ENCODE measurements at regions not wholly inside any gene's neighbourhood (a gene's known extent, or its start where the extent isn't known, plus 50 kb on each side); places are given as distances from the start of the nearest gene placed in this dataset.

- Histone ChIP-seq H3K36me3 (ENCODE audit: insufficient read depth, low read length) (no peaks in the 10 kb centered on the region), H3K9me2 (ENCODE audit: insufficient read depth, low read length) (no peaks in the 10 kb centered on the region)
- BruUV-seq (replicated peaks) = no TSS peak
These were observed 102.8 kb upstream of the ZNF469 start for GRCh38 chr16:88279998-88280397.

GRCh38 chr16:88281858-88282563, 100.7 kb upstream of the ZNF469 start:
- no peak overlapping the region for H2AFZ ChIP-seq (ENCODE audit: low read length)
- TF ChIP-seq CTCF (conservative IDR thresholded peaks at IDR 0.05; ENCODE audit: low read length) (no peak), EZH2phosphoT487 (IDR thresholded peaks at IDR 0.05; ENCODE audit: borderline replicate concordance, low read depth, low read length) (no peak)
- no TSS peak for BruUV-seq (replicated peaks)
- intact Hi-C loops (cut with micrococcal nuclease; ENCODE audit: unreplicated experiment) = no loop called here
- ChIA-PET POLR2A (no interaction called here), CTCF (ENCODE audit: unreplicated experiment) (no interaction called here)
- H3K4me1 ChIP-seq (ENCODE audit: insufficient read depth, low read length, poor library complexity, severe bottlenecking) = no peaks in the 10 kb centered on the region
- H4K20me1 ChIP-seq (ENCODE audit: insufficient read depth, low read length) = no peaks in the 10 kb centered on the region
- no peaks in the 10 kb centered on the region for H3K36me3 ChIP-seq (ENCODE audit: insufficient read depth, low read length)
- no peaks in the 10 kb centered on the region for H3K79me2 ChIP-seq (ENCODE audit: insufficient read depth, low read depth, low read length)
- H3K4me3 ChIP-seq (ENCODE audit: low read depth, low read length, poor library complexity, severe bottlenecking) = no peak overlapping the region
- no peak overlapping the region for H3K4me2 ChIP-seq (ENCODE audit: low read length)
- H3K27ac ChIP-seq (ENCODE audit: low read depth, low read length, poor library complexity, severe bottlenecking) = no peak overlapping the region
- DNase-seq (ENCODE audit: low spot score) = no peak
- H3K9me3 ChIP-seq (ENCODE audit: low read length) = peaks cover 4% of the 10 kb centered on the region
- no peaks in the 10 kb centered on the region for H3K9me2 ChIP-seq (ENCODE audit: insufficient read depth, low read length)

More at GRCh38 chr16:88279998-88280397, 102.8 kb upstream of the ZNF469 start:
- Histone ChIP-seq H3K9me3 (ENCODE audit: low read length) (no peaks in the 10 kb centered on the region), H3K79me2 (ENCODE audit: insufficient read depth, low read depth, low read length) (no peaks in the 10 kb centered on the region), H2AFZ (ENCODE audit: low read length) (no peak overlapping the region), H3K4me2 (ENCODE audit: low read length) (no peak overlapping the region), H3K4me3 (ENCODE audit: low read depth, low read length, poor library complexity, severe bottlenecking) (no peak overlapping the region), H4K20me1 (ENCODE audit: insufficient read depth, low read length) (no peaks in the 10 kb centered on the region), H3K4me1 (ENCODE audit: insufficient read depth, low read length, poor library complexity, severe bottlenecking) (no peaks in the 10 kb centered on the region), H3K27ac (ENCODE audit: low read depth, low read length, poor library complexity, severe bottlenecking) (no peak overlapping the region)
- POLR2A ChIA-PET = no interaction called here
- no peak for DNase-seq (ENCODE audit: low spot score)
- TF ChIP-seq EZH2phosphoT487 (IDR thresholded peaks at IDR 0.05; ENCODE audit: borderline replicate concordance, low read depth, low read length) (no peak), CTCF (conservative IDR thresholded peaks at IDR 0.05; ENCODE audit: low read length) (no peak)
- CTCF ChIA-PET (ENCODE audit: unreplicated experiment) = no interaction called here
- intact Hi-C loops (cut with micrococcal nuclease; ENCODE audit: unreplicated experiment) = no loop called here

GRCh38 chr16:88282564-88283395, 100.0 kb upstream of the ZNF469 start:
- TF ChIP-seq CTCF (conservative IDR thresholded peaks at IDR 0.05; ENCODE audit: low read length) (no peak), EZH2phosphoT487 (IDR thresholded peaks at IDR 0.05; ENCODE audit: borderline replicate concordance, low read depth, low read length) (no peak)
- Histone ChIP-seq H4K20me1 (ENCODE audit: insufficient read depth, low read length) (no peaks in the 10 kb centered on the region), H3K4me3 (ENCODE audit: low read depth, low read length, poor library complexity, severe bottlenecking) (no peak overlapping the region), H3K4me2 (ENCODE audit: low read length) (no peak overlapping the region), H3K36me3 (ENCODE audit: insufficient read depth, low read length) (no peaks in the 10 kb centered on the region), H2AFZ (ENCODE audit: low read length) (no peak overlapping the region), H3K9me3 (ENCODE audit: low read length) (peaks cover 12% of the 10 kb centered on the region), H3K9me2 (ENCODE audit: insufficient read depth, low read length) (no peaks in the 10 kb centered on the region), H3K79me2 (ENCODE audit: insufficient read depth, low read depth, low read length) (no peaks in the 10 kb centered on the region), H3K4me1 (ENCODE audit: insufficient read depth, low read length, poor library complexity, severe bottlenecking) (no peaks in the 10 kb centered on the region), H3K27ac (ENCODE audit: low read depth, low read length, poor library complexity, severe bottlenecking) (no peak overlapping the region)
- intact Hi-C loops (cut with micrococcal nuclease; ENCODE audit: unreplicated experiment) = no loop called here
- POLR2A ChIA-PET = no interaction called here
- no peak for DNase-seq (ENCODE audit: low spot score)
- BruUV-seq (replicated peaks) = no TSS peak
- CTCF ChIA-PET (ENCODE audit: unreplicated experiment) = no interaction called here

Measured in OCI-LY7 (cell line).